B cell (primary cell): ENCODE measurements at regions not wholly inside any gene's neighbourhood (a gene's known extent, or its start where the extent isn't known, plus 50 kb on each side); places are given as distances from the start of the nearest gene placed in this dataset.

Experiments
- EZH2 ChIP-seq: IDR thresholded peaks from 2 replicates; pipeline ENCODE4 v1.6.1; 2012; ENCODE audit warnings: borderline replicate concordance, low read depth, mild to moderate bottlenecking, moderate library complexity, low read length; ENCODE audit not compliant: insufficient read depth, poor library complexity, severe bottlenecking
- TF ChIP-seq, protein P1 (sequence below): fragments of 200-600 bp; IDR thresholded peaks from one replicate; pipeline ENCODE4 v1.8.0; 2022; ENCODE audit warnings: antibody characterized with exemption, mild to moderate bottlenecking

DNA sequence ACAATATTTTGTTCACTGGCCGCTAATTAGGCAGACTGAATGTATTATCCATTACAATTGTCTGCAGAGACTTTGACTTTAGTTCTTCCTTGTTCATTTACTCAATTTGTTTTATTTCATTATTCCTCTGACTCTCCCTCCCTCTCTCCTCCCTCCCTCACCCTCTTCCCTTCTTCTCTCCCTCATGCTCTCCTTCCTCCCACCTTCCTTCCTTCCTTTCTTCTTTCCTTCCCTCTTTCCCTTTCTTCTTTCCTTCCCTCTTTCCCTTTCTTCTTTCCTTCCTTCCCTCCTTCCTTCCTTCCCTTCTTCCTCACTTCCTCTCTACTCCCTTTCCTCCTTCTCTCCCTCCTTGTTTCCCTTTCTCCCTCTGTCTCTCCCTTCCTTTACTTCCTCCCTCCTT is 1591.0 kb upstream of the SLC10A2 start:
- TF ChIP-seq, protein P1, sequence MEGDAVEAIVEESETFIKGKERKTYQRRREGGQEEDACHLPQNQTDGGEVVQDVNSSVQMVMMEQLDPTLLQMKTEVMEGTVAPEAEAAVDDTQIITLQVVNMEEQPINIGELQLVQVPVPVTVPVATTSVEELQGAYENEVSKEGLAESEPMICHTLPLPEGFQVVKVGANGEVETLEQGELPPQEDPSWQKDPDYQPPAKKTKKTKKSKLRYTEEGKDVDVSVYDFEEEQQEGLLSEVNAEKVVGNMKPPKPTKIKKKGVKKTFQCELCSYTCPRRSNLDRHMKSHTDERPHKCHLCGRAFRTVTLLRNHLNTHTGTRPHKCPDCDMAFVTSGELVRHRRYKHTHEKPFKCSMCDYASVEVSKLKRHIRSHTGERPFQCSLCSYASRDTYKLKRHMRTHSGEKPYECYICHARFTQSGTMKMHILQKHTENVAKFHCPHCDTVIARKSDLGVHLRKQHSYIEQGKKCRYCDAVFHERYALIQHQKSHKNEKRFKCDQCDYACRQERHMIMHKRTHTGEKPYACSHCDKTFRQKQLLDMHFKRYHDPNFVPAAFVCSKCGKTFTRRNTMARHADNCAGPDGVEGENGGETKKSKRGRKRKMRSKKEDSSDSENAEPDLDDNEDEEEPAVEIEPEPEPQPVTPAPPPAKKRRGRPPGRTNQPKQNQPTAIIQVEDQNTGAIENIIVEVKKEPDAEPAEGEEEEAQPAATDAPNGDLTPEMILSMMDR, result no peak
- TF ChIP-seq EZH2, result no peak
